Astrocyte of the hippocampus (primary cell): ENCODE measurements at regions not wholly inside any gene's neighbourhood (a gene's known extent, or its start where the extent isn't known, plus 50 kb on each side); places are given as distances from the start of the nearest gene placed in this dataset.
"Not testable (repeated sequence)": the region's sequence is repeated elsewhere in the genome, so short reads cannot be mapped to it uniquely, and the experiment has no call there.

Source experiments
- DNase-seq: peaks from one replicate; pipeline ENCODE4 v3.0.0; 2011; ENCODE audit warnings: low read depth, low spot score

GRCh38 chr19:34871911-34872310 lies 54.8 kb upstream of the ZNF30 start:
- DNase-seq, result not testable (repeated sequence)

- DNase-seq, result no peak
Measured at GRCh38 chr19:34867631-34868030, 59.1 kb upstream of the ZNF30 start.

- DNase-seq, result not testable (repeated sequence)
Measured at GRCh38 chr19:34865225-34865624, 61.5 kb upstream of the ZNF30 start.

- DNase-seq, result not testable (repeated sequence)
Measured at GRCh38 chr19:34859823-34860736, 66.6 kb upstream of the ZNF30 start.

GRCh38 chr19:34859325-34859724 lies 67.4 kb upstream of the ZNF30 start:
- not testable (repeated sequence) for DNase-seq

GRCh38 chr19:34856052-34856451 lies 70.7 kb upstream of the ZNF30 start:
- no peak for DNase-seq

- DNase-seq, result no peak
Measured at GRCh38 chr19:34853369-34853768, 73.3 kb upstream of the ZNF30 start.

GRCh38 chr19:34852669-34853068 lies 74.0 kb upstream of the ZNF30 start:
- no peak for DNase-seq

GRCh38 chr19:34851277-34851804 lies 75.4 kb upstream of the ZNF30 start:
- no peak for DNase-seq

GRCh38 chr19:34847393-34847792 lies 74.4 kb upstream of the ZNF599 start:
- no peak for DNase-seq

- DNase-seq, result no peak
Measured at GRCh38 chr19:34844277-34844676, 71.3 kb upstream of the ZNF599 start.

- no peak for DNase-seq
Measured at GRCh38 chr19:34841780-34842179, 68.8 kb upstream of the ZNF599 start.

- peak; percentile 25 for DNase-seq
Measured at GRCh38 chr19:34838753-34839431, 65.9 kb upstream of the ZNF599 start.

GRCh38 chr19:34838248-34838647 lies 65.2 kb upstream of the ZNF599 start:
- DNase-seq, result no peak

GRCh38 chr19:34837262-34837661 lies 64.2 kb upstream of the ZNF599 start:
- no peak for DNase-seq

- DNase-seq, result no peak
Measured at GRCh38 chr19:34835631-34836351, 62.8 kb upstream of the ZNF599 start.

- DNase-seq, result no peak
Measured at GRCh38 chr19:34834472-34835061, 61.6 kb upstream of the ZNF599 start.

- DNase-seq, result no peak
Measured at GRCh38 chr19:34832581-34833112, 59.6 kb upstream of the ZNF599 start.

- DNase-seq, result no peak
Measured at GRCh38 chr19:34831714-34832113, 58.7 kb upstream of the ZNF599 start.

GRCh38 chr19:34828156-34828555 lies 55.1 kb upstream of the ZNF599 start:
- DNase-seq, result no peak

GRCh38 chr19:34825212-34825611 lies 52.2 kb upstream of the ZNF599 start:
- DNase-seq, result no peak
